MCF 10A (cell line): ENCODE measurements at regions not wholly inside any gene's neighbourhood (a gene's known extent, or its start where the extent isn't known, plus 50 kb on each side); places are given as distances from the start of the nearest gene placed in this dataset.

Experiments
- BruUV-seq: library from RNA; stranded (reverse); fragments of 400-500 nt; replicated peaks from 2 replicates; lab custom pipeline; 2021; lab: Mats Ljungman, UMichigan
- CTCF ChIA-PET: fragments of 300-600 bp; sonication (Branson Sonifier 250); formaldehyde crosslinking; extraction: SDS; loops from one replicate; lab custom pipeline; 2021; ENCODE audit warnings: antibody characterized with exemption, inconsistent platforms; lab: Yijun Ruan, JAX
- POLR2A ChIA-PET: fragments of 300-600, 350-650 bp; sonication (Branson Sonifier 250); formaldehyde crosslinking; extraction: SDS; loops from one replicate; lab custom pipeline; 2020; ENCODE audit warnings: antibody characterized with exemption, inconsistent platforms; lab: Yijun Ruan, JAX
- DNase-seq: peaks from one replicate; pipeline ENCODE4 v3.0.0-alpha.2; 2018; ENCODE audit not compliant: unreplicated experiment
- H3K27ac Mint-ChIP-seq: one replicate; pipeline ENCODE4 v1.8.0; 2022; ENCODE audit warnings: mild to moderate bottlenecking, low read depth, mixed read lengths; ENCODE audit not compliant: unreplicated experiment
- H3K27me3 Mint-ChIP-seq: one replicate; pipeline ENCODE4 v1.8.0; 2022; ENCODE audit warnings: mixed read lengths; ENCODE audit not compliant: insufficient read depth, unreplicated experiment
- H3K36me3 Mint-ChIP-seq: one replicate; pipeline ENCODE4 v1.8.0; 2022; ENCODE audit warnings: mild to moderate bottlenecking, moderate library complexity, mixed read lengths; ENCODE audit not compliant: insufficient read depth, unreplicated experiment
- H3K4me1 Mint-ChIP-seq: one replicate; pipeline ENCODE4 v1.8.0; 2022; ENCODE audit warnings: mixed read lengths; ENCODE audit not compliant: insufficient read depth, unreplicated experiment
- H3K4me3 Mint-ChIP-seq: one replicate; pipeline ENCODE4 v1.8.0; 2022; ENCODE audit warnings: mild to moderate bottlenecking, moderate library complexity, mixed read lengths; ENCODE audit not compliant: unreplicated experiment
- H3K9me3 Mint-ChIP-seq: one replicate; pipeline ENCODE4 v1.8.0; 2022; ENCODE audit warnings: mixed read lengths; ENCODE audit not compliant: unreplicated experiment
- CTCF ChIP-seq: fragments of 200-600 bp; IDR thresholded peaks from one replicate; pipeline ENCODE4 v1.8.0; 2022; ENCODE audit warnings: antibody characterized with exemption, mild to moderate bottlenecking; ENCODE audit not compliant: unreplicated experiment
- intact Hi-C: fragments of 100-400 bp; cut with micrococcal nuclease; formaldehyde crosslinking; loops from 2 replicates; pipeline ENCODE4 v1.14.1; 2022

GRCh38 chr14:51317373-51317772 is 77.3 kb downstream of the TMX1 start:
- no peak overlapping the region for H3K4me3 Mint-ChIP-seq
- H3K27me3 Mint-ChIP-seq: no peaks in the 10 kb centered on the region
- no peak for TF ChIP-seq CTCF
- CTCF ChIA-PET: no interaction called here
- intact Hi-C loops: no loop called here
- no peaks in the 10 kb centered on the region for H3K9me3 Mint-ChIP-seq
- no peaks in the 10 kb centered on the region for H3K4me1 Mint-ChIP-seq
- POLR2A ChIA-PET: interaction anchor here (0.6 kb wide), 1 partner anchor 1385 kb away, joined by 4 read pairs; no protein-coding TSS in a partner anchor
- DNase-seq: no peak
- BruUV-seq: no TSS peak
- no peak overlapping the region for H3K27ac Mint-ChIP-seq
- no peaks in the 10 kb centered on the region for H3K36me3 Mint-ChIP-seq

GRCh38 chr14:51318813-51319597 is 79.0 kb downstream of the TMX1 start:
- BruUV-seq: no TSS peak
- no peaks in the 10 kb centered on the region for H3K4me1 Mint-ChIP-seq
- no peaks in the 10 kb centered on the region for H3K27me3 Mint-ChIP-seq
- POLR2A ChIA-PET: interaction anchor here (0.7 to 1.8 kb wide), 6 partner anchors 12 to 221 kb away, joined by 3 to 5 read pairs (median 4); no protein-coding TSS in a partner anchor
- no peak for DNase-seq
- intact Hi-C loops: no loop called here
- no peaks in the 10 kb centered on the region for H3K36me3 Mint-ChIP-seq
- no peak overlapping the region for H3K4me3 Mint-ChIP-seq
- TF ChIP-seq CTCF: no peak
- no peaks in the 10 kb centered on the region for H3K9me3 Mint-ChIP-seq
- CTCF ChIA-PET: interaction anchor here (0.8 kb wide), 1 partner anchor 13 kb away, joined by 3 read pairs; no protein-coding TSS in a partner anchor
- no peak overlapping the region for H3K27ac Mint-ChIP-seq

- ChIA-PET CTCF (no interaction called here), POLR2A (interaction anchor here (1.3 kb wide), 1 partner anchor 76 kb away, joined by 3 read pairs; no protein-coding TSS in a partner anchor)
- no peaks in the 10 kb centered on the region for H3K27me3 Mint-ChIP-seq
- TF ChIP-seq CTCF: no peak
- no peaks in the 10 kb centered on the region for H3K36me3 Mint-ChIP-seq
- no peak overlapping the region for H3K27ac Mint-ChIP-seq
- intact Hi-C loops: no loop called here
- H3K4me3 Mint-ChIP-seq: no peak overlapping the region
- H3K4me1 Mint-ChIP-seq: no peaks in the 10 kb centered on the region
- DNase-seq: no peak
- H3K9me3 Mint-ChIP-seq: no peaks in the 10 kb centered on the region
- no TSS peak for BruUV-seq
Observed at GRCh38 chr14:51321036-51321435, 81.0 kb downstream of the TMX1 start.

GRCh38 chr14:51323492-51323891 is 83.4 kb downstream of the TMX1 start:
- Mint-ChIP-seq H3K4me1 (peaks cover 17% of the 10 kb centered on the region), H3K36me3 (no peaks in the 10 kb centered on the region), H3K4me3 (no peak overlapping the region), H3K27ac (no peak overlapping the region), H3K27me3 (no peaks in the 10 kb centered on the region), H3K9me3 (no peaks in the 10 kb centered on the region)
- intact Hi-C loops: no loop called here
- DNase-seq: no peak
- ChIA-PET POLR2A (interaction anchor here (1.3 kb wide), 1 partner anchor 10 kb away, joined by 3 read pairs; no protein-coding TSS in a partner anchor), CTCF (interaction anchor here (1.1 kb wide), 1 partner anchor 40 kb away, joined by 3 read pairs; no protein-coding TSS in a partner anchor)
- no TSS peak for BruUV-seq
- no peak for TF ChIP-seq CTCF
